Prostate gland (tissue), 2 donors: ENCODE measurements at regions not wholly inside any gene's neighbourhood (a gene's known extent, or its start where the extent isn't known, plus 50 kb on each side); places are given as distances from the start of the nearest gene placed in this dataset.

ENCODE experiments used
- POLR2A ChIP-seq: fragments of 450-650 bp; IDR thresholded peaks from one replicate; pipeline ENCODE4 v1.6.1; 2016; ENCODE audit warnings: antibody characterized with exemption, mild to moderate bottlenecking
- TF ChIP-seq, protein P1 (sequence below), 4 experiments: fragments of 200-600 bp in 2 of 4; fragments of 450-650 bp in 2 of 4; sonication (generic) in 2 of 4; IDR thresholded peaks; 1 replicate in 3 of 4; 2 replicates in 1 of 4; pipeline ENCODE4 v1.5.1; 2016 to 2019; ENCODE audit warnings: antibody characterized with exemption in 4 of 4, mild to moderate bottlenecking in 2 of 4, moderate library complexity in 2 of 4

DNA sequence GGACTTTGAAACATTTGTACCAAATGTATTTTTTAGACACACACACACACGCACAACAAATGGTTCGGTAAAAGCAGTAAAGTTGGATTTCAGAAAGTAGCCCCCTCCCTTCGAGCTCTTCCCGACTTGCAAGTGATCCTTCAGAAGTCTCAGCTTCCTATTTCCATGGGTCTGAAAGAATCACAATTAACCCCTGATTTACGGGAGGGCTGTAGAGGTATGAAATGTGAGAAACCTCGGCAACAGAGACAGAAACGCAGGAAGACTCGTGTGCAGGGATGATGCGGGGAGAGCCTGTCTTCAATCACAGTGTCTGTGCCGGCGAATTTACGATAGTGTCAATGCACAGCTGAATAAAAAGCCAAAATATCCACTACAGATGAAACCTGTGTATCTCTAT lies 60.7 kb upstream of the VRK1 start:
- TF ChIP-seq, protein P1, sequence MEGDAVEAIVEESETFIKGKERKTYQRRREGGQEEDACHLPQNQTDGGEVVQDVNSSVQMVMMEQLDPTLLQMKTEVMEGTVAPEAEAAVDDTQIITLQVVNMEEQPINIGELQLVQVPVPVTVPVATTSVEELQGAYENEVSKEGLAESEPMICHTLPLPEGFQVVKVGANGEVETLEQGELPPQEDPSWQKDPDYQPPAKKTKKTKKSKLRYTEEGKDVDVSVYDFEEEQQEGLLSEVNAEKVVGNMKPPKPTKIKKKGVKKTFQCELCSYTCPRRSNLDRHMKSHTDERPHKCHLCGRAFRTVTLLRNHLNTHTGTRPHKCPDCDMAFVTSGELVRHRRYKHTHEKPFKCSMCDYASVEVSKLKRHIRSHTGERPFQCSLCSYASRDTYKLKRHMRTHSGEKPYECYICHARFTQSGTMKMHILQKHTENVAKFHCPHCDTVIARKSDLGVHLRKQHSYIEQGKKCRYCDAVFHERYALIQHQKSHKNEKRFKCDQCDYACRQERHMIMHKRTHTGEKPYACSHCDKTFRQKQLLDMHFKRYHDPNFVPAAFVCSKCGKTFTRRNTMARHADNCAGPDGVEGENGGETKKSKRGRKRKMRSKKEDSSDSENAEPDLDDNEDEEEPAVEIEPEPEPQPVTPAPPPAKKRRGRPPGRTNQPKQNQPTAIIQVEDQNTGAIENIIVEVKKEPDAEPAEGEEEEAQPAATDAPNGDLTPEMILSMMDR (IDR thresholded peaks at IDR 0.05): no peak
- no peak for TF ChIP-seq POLR2A
